ENCODE measurements at regions not wholly inside any gene's neighbourhood (a gene's known extent, or its start where the extent isn't known, plus 50 kb on each side); places are given as distances from the start of the nearest gene placed in this dataset.

DNA sequence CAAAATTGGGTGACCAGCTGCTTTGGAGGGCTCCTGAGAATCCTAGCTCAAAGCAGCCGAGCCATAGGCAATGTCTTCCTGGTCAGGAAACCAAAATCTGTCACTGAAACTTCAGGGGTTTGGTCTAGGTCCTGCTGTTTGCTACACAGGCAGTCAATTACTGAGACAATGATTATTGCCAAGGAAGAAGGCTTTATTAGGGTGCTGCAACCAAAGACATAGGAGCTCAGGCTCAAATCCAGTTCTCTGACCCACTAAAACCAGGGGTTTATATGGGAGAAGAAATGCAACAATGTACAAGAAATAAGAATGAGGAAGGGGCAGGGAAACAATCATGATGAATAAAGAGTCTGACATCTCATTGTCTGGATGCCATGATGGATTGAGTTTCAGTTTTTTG lies 410.3 kb upstream of the ZWINT start:
- BruUV-seq (replicated peaks) = no TSS peak
- ChIA-PET POLR2A (no interaction called here), CTCF (no interaction called here)
- no peaks in the 10 kb centered on the region for H3K4me1 ChIP-seq (ENCODE audit: control insufficient read depth, insufficient read depth, low read length)
- intact Hi-C loops (cut with micrococcal nuclease; ENCODE audit: unreplicated experiment) = no loop called here
- no peaks in the 10 kb centered on the region for H3K27me3 ChIP-seq (ENCODE audit: control insufficient read depth, insufficient read depth, low read length)
- H3K27ac ChIP-seq (ENCODE audit: low read length) = no peak overlapping the region
- H3K4me3 ChIP-seq (ENCODE audit: low read depth in 2 of 2, low read length in 2 of 2) = no peak overlapping the region
- peaks cover 10% of the 10 kb centered on the region for H3K9me3 ChIP-seq (ENCODE audit: control insufficient read depth, insufficient read depth, low read depth, low read length)
- in situ Hi-C loops (cut with HindIII; ENCODE audit: low pct_unique_long_range_greater_than_20kb, low sequenced_read_pairs) = no loop called here
- ATAC-seq = no peak
- H3K36me3 ChIP-seq (ENCODE audit: control insufficient read depth, insufficient read depth, low read length) = no peaks in the 10 kb centered on the region
- TF ChIP-seq, protein P1, sequence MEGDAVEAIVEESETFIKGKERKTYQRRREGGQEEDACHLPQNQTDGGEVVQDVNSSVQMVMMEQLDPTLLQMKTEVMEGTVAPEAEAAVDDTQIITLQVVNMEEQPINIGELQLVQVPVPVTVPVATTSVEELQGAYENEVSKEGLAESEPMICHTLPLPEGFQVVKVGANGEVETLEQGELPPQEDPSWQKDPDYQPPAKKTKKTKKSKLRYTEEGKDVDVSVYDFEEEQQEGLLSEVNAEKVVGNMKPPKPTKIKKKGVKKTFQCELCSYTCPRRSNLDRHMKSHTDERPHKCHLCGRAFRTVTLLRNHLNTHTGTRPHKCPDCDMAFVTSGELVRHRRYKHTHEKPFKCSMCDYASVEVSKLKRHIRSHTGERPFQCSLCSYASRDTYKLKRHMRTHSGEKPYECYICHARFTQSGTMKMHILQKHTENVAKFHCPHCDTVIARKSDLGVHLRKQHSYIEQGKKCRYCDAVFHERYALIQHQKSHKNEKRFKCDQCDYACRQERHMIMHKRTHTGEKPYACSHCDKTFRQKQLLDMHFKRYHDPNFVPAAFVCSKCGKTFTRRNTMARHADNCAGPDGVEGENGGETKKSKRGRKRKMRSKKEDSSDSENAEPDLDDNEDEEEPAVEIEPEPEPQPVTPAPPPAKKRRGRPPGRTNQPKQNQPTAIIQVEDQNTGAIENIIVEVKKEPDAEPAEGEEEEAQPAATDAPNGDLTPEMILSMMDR (IDR thresholded peaks at IDR 0.05) = no peak
- no peak for TF ChIP-seq SIN3A (IDR thresholded peaks at IDR 0.05; ENCODE audit: borderline replicate concordance, insufficient read depth, low read depth, low read length)
- TF ChIP-seq POLR2AphosphoS5 (IDR thresholded peaks at IDR 0.05; ENCODE audit: low read depth, low read length) = no peak
- TF ChIP-seq, protein P2, sequence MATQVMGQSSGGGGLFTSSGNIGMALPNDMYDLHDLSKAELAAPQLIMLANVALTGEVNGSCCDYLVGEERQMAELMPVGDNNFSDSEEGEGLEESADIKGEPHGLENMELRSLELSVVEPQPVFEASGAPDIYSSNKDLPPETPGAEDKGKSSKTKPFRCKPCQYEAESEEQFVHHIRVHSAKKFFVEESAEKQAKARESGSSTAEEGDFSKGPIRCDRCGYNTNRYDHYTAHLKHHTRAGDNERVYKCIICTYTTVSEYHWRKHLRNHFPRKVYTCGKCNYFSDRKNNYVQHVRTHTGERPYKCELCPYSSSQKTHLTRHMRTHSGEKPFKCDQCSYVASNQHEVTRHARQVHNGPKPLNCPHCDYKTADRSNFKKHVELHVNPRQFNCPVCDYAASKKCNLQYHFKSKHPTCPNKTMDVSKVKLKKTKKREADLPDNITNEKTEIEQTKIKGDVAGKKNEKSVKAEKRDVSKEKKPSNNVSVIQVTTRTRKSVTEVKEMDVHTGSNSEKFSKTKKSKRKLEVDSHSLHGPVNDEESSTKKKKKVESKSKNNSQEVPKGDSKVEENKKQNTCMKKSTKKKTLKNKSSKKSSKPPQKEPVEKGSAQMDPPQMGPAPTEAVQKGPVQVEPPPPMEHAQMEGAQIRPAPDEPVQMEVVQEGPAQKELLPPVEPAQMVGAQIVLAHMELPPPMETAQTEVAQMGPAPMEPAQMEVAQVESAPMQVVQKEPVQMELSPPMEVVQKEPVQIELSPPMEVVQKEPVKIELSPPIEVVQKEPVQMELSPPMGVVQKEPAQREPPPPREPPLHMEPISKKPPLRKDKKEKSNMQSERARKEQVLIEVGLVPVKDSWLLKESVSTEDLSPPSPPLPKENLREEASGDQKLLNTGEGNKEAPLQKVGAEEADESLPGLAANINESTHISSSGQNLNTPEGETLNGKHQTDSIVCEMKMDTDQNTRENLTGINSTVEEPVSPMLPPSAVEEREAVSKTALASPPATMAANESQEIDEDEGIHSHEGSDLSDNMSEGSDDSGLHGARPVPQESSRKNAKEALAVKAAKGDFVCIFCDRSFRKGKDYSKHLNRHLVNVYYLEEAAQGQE (IDR thresholded peaks at IDR 0.05; ENCODE audit: insufficient read depth in 1 of 2, low read depth in 2 of 2, low read length in 1 of 2) = no peak
- no peak for DNase-seq (ENCODE audit: low read depth, low spot score)

DNA sequence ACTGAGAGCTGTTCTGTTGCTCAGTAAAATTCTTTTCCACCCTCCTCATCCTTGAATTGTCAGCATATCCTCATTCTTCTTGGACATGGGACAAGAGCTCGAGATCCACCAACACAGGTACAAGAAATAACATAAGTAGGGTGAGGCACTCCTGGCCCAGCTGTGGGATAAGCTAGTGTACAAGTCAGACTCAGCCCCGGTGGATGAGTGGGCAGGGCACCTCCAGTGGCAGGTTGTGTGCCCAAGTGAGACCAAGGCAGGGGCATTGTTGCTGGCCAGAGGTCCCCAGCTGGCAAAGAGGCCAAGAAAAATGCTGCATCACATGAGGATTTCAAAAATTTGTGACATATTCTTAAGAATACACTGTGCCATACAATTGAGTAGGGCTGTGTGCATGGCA lies 402.0 kb upstream of the ZWINT start:
- ATAC-seq = no peak
- TF ChIP-seq, protein P1 (IDR thresholded peaks at IDR 0.05) = no peak
- TF ChIP-seq SIN3A (IDR thresholded peaks at IDR 0.05; ENCODE audit: borderline replicate concordance, insufficient read depth, low read depth, low read length) (no peak), TCF7L2 (IDR thresholded peaks at IDR 0.05; ENCODE audit: low read depth, low read length) (no peak), POLR2AphosphoS5 (IDR thresholded peaks at IDR 0.05; ENCODE audit: low read depth, low read length) (no peak)
- TF ChIP-seq, protein P2 (IDR thresholded peaks at IDR 0.05; ENCODE audit: insufficient read depth in 1 of 2, low read depth in 2 of 2, low read length in 1 of 2) = no peak
- Histone ChIP-seq H3K27me3 (ENCODE audit: control insufficient read depth, insufficient read depth, low read length) (no peaks in the 10 kb centered on the region), H3K9me3 (ENCODE audit: control insufficient read depth, insufficient read depth, low read depth, low read length) (peaks cover 12% of the 10 kb centered on the region; the same call in 1 of the 2 replicates), H3K4me3 (ENCODE audit: low read depth in 2 of 2, low read length in 2 of 2) (no peak overlapping the region), H3K4me1 (ENCODE audit: control insufficient read depth, insufficient read depth, low read length) (no peaks in the 10 kb centered on the region), H3K36me3 (ENCODE audit: control insufficient read depth, insufficient read depth, low read length) (no peaks in the 10 kb centered on the region), H3K27ac (ENCODE audit: low read length) (no peak overlapping the region)
- no TSS peak for BruUV-seq (replicated peaks)
- intact Hi-C loops (cut with micrococcal nuclease; ENCODE audit: unreplicated experiment) = no loop called here
- in situ Hi-C loops (cut with HindIII; ENCODE audit: low pct_unique_long_range_greater_than_20kb, low sequenced_read_pairs) = no loop called here
- no peak for DNase-seq (ENCODE audit: low read depth, low spot score)
- CTCF ChIA-PET = no interaction called here
- POLR2A ChIA-PET = no interaction called here

Measured in Panc1 (cell line).